A673 (cell line): ENCODE measurements at regions not wholly inside any gene's neighbourhood (a gene's known extent, or its start where the extent isn't known, plus 50 kb on each side); places are given as distances from the start of the nearest gene placed in this dataset.

ENCODE experiments used
- BruUV-seq: library from RNA; stranded (reverse); fragments of 400-500 nt; replicated peaks from 2 replicates; lab custom pipeline; 2021; lab: Mats Ljungman, UMichigan
- CTCF ChIA-PET: fragments of 300-600 bp; sonication (Branson Sonifier 250); formaldehyde crosslinking; loops from one replicate; lab custom pipeline; 2022; ENCODE audit warnings: antibody characterized with exemption; lab: Charles Lee
- POLR2A ChIA-PET: fragments of 300-600 bp; sonication (Branson Sonifier 250); formaldehyde crosslinking; loops from one replicate; lab custom pipeline; 2022; ENCODE audit warnings: antibody characterized with exemption; ENCODE audit not compliant: low non-redundant PET; lab: Charles Lee
- DNase-seq: peaks from one replicate; pipeline ENCODE4 v3.0.0-alpha.2; 2015; ENCODE audit warnings: low spot score
- H3K27ac ChIP-seq: fragments of 200-600 bp; sonication (generic); 2 replicates; pipeline ENCODE4 v1.5.1; 2016; ENCODE audit warnings: mixed run types, low read depth, mild to moderate bottlenecking, mixed read lengths, antibody characterized with exemption, low read length; ENCODE audit not compliant: poor library complexity, severe bottlenecking
- H3K27me3 ChIP-seq: fragments of 200-600 bp; sonication (generic); replicated peaks from 2 replicates; pipeline ENCODE4 v1.6.1; 2017; ENCODE audit warnings: mixed run types, low read depth, mild to moderate bottlenecking, mixed read lengths, antibody characterized with exemption, low read length; ENCODE audit not compliant: insufficient read depth, poor library complexity
- H3K36me3 ChIP-seq: fragments of 200-600 bp; sonication (generic); 2 replicates; pipeline ENCODE4 v1.6.1; 2016; ENCODE audit warnings: mixed run types, mild to moderate bottlenecking, mixed read lengths, antibody characterized with exemption, low read length; ENCODE audit not compliant: insufficient read depth, poor library complexity, severe bottlenecking
- H3K4me1 ChIP-seq: fragments of 200-600 bp; sonication (generic); 2 replicates; pipeline ENCODE4 v1.6.1; 2017; ENCODE audit warnings: mixed run types, mild to moderate bottlenecking, mixed read lengths, antibody characterized with exemption, low read length; ENCODE audit not compliant: insufficient read depth, poor library complexity, severe bottlenecking
- H3K4me3 ChIP-seq: fragments of 200-600 bp; sonication (generic); 2 replicates; pipeline ENCODE4 v1.5.1; 2016; ENCODE audit warnings: low read depth, mixed run types, mild to moderate bottlenecking, mixed read lengths, low read length; ENCODE audit not compliant: poor library complexity, severe bottlenecking
- H3K9me3 ChIP-seq: fragments of 200-600 bp; sonication (generic); 2 replicates; pipeline ENCODE4 v1.6.1; 2016; ENCODE audit warnings: mixed run types, low read depth, mild to moderate bottlenecking, mixed read lengths, antibody characterized with exemption, low read length; ENCODE audit not compliant: poor library complexity, severe bottlenecking
- CTCF ChIP-seq: fragments of 300-800, 200-600 bp; sonication (generic); conservative IDR thresholded peaks from 2 replicates; pipeline ENCODE4 v1.5.1; 2017; ENCODE audit warnings: low read depth, mild to moderate bottlenecking, antibody characterized with exemption, low read length, moderate library complexity, mixed read lengths
- EZH2 ChIP-seq: fragments of 200-600 bp; sonication (generic); IDR thresholded peaks from 2 replicates; pipeline ENCODE4 v1.6.1; 2017; ENCODE audit warnings: borderline replicate concordance, low read depth, mild to moderate bottlenecking, mixed read lengths, antibody characterized with exemption, low read length; ENCODE audit not compliant: poor library complexity, severe bottlenecking
- intact Hi-C: fragments of 100-400 bp; cut with micrococcal nuclease; formaldehyde crosslinking; loops from one replicate; pipeline ENCODE4 v1.10.0; 2022; ENCODE audit not compliant: unreplicated experiment

GRCh38 chr2:21356857-21357255, 233.1 kb downstream of the TDRD15 start:
- Histone ChIP-seq H3K36me3 (no peaks in the 10 kb centered on the region), H3K27ac (no peak overlapping the region), H3K4me1 (no peaks in the 10 kb centered on the region), H3K9me3 (no peaks in the 10 kb centered on the region), H3K27me3 (peaks cover 3% of the 10 kb centered on the region), H3K4me3 (no peak overlapping the region)
- TF ChIP-seq CTCF, result no peak
- no peak for TF ChIP-seq EZH2
- intact Hi-C loops, result no loop called here
- BruUV-seq, result no TSS peak
- no peak for DNase-seq
- CTCF ChIA-PET, result no interaction called here
- POLR2A ChIA-PET, result no interaction called here

- POLR2A ChIA-PET, result no interaction called here
- CTCF ChIA-PET, result no interaction called here
- no peak for DNase-seq
- H3K27ac ChIP-seq, result no peak overlapping the region
- H3K27me3 ChIP-seq, result no peaks in the 10 kb centered on the region
- intact Hi-C loops, result no loop called here
- H3K36me3 ChIP-seq, result no peaks in the 10 kb centered on the region
- TF ChIP-seq EZH2 (no peak), CTCF (no peak)
- no peaks in the 10 kb centered on the region for H3K4me1 ChIP-seq
- BruUV-seq, result no TSS peak
- no peak overlapping the region for H3K4me3 ChIP-seq
- no peaks in the 10 kb centered on the region for H3K9me3 ChIP-seq
Observed at GRCh38 chr2:21358976-21359375, 235.2 kb downstream of the TDRD15 start.

GRCh38 chr2:21361384-21361783, 237.6 kb downstream of the TDRD15 start:
- Histone ChIP-seq H3K4me3 (no peak overlapping the region), H3K9me3 (no peaks in the 10 kb centered on the region), H3K27me3 (no peaks in the 10 kb centered on the region), H3K27ac (no peak overlapping the region), H3K36me3 (no peaks in the 10 kb centered on the region), H3K4me1 (no peaks in the 10 kb centered on the region)
- DNase-seq, result no peak
- no peak for TF ChIP-seq CTCF
- TF ChIP-seq EZH2, result no peak
- ChIA-PET CTCF (no interaction called here), POLR2A (no interaction called here)
- intact Hi-C loops, result no loop called here
- BruUV-seq, result no TSS peak
